Omental fat pad (tissue), 3 donors: ENCODE measurements at regions not wholly inside any gene's neighbourhood (a gene's known extent, or its start where the extent isn't known, plus 50 kb on each side); places are given as distances from the start of the nearest gene placed in this dataset.
"Not testable (repeated sequence)": the region's sequence is repeated elsewhere in the genome, so short reads cannot be mapped to it uniquely, and the experiment has no call there.

Source experiments
- ATAC-seq: fragments of 150-250 bp; one replicate; pipeline ENCODE4 v1.9.1; 2016; ENCODE audit warnings: mild to moderate bottlenecking, moderate library complexity; ENCODE audit not compliant: low FRiP score
- DNase-seq: peaks from one replicate; pipeline ENCODE4 v3.0.0-alpha.2; 2019; ENCODE audit warnings: low spot score
- TF ChIP-seq, protein P1 (sequence below), 3 donors: fragments of 450-650 bp; IDR thresholded peaks; one replicate each; pipeline ENCODE4 v1.5.1; 2016 to 2017; ENCODE audit warnings: antibody characterized with exemption in 3 of 3, mild to moderate bottlenecking in 3 of 3, moderate library complexity in 2 of 3

DNA sequence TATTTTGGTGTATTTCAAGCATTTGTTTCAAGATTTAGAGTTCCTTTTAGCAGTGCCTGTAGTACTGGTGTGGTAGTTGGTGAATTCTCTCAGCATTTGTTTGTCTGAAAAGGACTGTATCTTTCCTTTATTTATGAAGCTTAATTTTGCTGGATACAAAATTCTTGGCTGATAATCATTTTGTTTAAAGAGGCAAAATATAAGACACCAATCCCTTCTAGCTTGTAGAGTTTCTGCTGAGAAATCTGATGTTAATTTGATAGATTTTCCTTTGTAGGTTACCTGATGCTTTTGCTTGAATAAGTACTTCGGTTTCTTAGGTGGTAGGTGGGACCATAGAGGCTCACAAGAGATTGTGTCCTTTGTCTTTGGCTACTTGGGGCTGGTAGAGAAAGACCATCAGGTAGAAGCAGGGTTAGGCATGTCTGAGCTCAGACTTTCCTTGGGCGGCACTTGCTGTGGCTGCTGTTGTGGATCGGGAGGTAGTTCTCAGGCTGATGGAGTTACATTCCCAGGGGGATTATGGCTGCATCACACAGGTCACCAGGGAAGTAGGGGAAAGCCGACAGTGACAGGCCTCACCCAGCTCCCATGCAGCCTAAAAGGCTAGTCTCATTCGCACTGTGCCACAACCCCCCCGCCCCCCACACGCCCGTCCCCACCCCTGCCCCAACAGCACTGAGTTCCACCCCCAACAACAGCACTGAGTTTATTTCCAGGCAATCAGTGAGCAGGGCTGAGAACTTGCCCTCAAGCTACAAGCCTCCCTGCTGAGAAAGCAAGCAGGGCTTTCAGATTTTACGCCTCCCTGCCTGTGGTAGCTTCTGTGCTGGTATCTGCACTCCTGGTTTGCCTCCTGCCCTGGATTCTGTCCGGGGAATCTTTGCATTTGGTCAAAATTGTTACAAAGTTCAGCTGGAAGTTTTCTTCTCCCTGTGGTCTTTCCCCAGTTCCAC lies 127.1 kb upstream of the GLRA1 start:
- ATAC-seq, result no peak

DNA sequence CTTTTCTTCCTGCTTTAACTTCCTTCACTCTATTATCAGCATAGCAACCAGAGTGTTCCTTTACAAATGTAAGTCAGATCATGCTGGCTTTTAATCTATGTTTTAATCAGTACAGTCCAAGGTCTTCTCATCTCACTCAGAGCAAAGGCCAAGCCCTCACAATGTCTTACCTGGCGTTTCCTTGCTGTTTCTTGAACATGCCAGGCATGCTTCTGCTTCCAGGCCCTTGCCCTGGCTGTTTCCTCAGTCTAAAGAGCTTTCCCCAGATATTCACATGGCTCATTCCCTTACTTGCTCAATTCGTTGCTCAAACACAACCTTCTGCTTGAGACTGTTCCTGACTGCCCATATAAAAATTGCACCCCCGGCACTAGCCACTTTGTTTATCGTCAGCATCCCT lies 121.7 kb upstream of the GLRA1 start:
- TF ChIP-seq, protein P1, sequence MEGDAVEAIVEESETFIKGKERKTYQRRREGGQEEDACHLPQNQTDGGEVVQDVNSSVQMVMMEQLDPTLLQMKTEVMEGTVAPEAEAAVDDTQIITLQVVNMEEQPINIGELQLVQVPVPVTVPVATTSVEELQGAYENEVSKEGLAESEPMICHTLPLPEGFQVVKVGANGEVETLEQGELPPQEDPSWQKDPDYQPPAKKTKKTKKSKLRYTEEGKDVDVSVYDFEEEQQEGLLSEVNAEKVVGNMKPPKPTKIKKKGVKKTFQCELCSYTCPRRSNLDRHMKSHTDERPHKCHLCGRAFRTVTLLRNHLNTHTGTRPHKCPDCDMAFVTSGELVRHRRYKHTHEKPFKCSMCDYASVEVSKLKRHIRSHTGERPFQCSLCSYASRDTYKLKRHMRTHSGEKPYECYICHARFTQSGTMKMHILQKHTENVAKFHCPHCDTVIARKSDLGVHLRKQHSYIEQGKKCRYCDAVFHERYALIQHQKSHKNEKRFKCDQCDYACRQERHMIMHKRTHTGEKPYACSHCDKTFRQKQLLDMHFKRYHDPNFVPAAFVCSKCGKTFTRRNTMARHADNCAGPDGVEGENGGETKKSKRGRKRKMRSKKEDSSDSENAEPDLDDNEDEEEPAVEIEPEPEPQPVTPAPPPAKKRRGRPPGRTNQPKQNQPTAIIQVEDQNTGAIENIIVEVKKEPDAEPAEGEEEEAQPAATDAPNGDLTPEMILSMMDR (IDR thresholded peaks at IDR 0.05), result no peak
- no peak for DNase-seq
- no peak for ATAC-seq

More for the DNA sequence above, 127.1 kb upstream of the GLRA1 start:
- TF ChIP-seq, protein P1 (IDR thresholded peaks at IDR 0.05), result no peak
- no peak for DNase-seq

DNA sequence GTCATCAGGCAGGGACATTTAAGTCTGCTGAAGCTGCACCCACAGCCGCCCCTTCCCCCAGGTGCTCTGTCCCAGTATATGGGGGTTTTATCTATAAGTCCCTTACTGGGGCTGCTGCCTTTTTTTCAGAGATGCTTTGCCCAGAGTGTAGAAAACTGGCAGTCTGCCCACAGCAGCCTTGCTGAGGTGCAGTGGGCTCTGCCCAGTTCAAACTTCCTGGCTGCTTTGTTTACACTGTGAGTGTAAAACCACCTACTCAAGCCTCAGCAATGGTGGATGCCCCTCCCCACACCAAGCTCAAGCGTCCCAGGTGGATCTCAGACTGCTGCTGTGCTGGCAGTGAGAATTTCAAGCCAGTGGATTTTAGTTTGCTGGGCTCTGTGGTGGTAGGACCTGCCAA lies 114.2 kb upstream of the GLRA1 start:
- DNase-seq, ATAC-seq: not testable (repeated sequence)

DNA sequence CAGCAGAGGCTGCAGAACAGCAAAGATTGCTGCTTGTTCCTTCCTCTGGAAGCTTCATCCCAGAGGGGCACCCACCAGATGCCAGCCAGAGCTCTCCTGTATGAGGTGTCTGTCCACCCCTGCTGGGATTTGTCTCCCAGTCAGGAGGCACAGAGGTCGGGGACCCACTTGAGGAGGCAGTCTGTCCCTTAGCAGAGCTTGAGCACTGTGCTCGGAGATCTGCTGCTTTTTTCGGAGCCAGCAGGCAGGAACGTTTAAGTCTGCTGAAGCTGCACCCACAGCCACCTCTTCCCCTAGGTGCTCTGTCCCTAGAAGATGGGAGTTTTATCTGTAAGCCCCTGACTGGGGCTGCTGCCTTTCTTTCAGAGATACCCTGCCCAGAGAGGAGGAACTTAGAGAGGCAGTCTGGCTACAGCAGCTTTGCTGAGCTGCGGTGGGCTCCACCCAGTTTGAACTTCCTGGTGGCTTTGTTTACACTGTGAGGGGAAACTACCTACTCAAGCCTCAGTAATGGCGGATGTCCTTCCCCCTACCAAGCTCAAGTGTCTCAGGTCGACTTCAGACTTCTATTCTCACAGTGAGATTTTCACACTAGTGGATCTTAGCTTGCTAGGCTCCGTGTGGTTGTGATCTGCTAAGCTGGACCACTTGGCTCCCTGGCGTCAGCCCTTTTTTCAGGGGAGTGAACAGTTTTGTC lies 101.8 kb upstream of the GLRA1 start:
- not testable (repeated sequence) for DNase-seq

DNA sequence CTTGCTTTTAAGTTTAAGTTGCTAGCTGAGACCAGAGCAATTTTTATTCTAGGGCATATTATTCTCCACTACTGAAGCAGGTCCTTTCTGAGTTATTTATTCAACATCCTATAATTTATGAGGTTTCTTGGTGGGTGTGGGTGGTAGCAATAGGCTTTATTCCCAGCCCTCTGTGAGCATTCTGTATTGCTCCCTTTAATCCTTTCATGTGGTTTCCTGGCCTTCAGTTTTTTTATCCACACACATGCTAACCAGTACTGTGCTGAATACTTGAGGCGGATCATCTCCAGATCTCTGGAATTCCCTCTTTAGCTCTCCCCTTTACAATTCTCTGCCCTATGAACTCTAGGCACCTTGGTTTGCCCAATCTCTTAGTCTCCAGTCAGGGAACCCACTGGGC lies 91.8 kb upstream of the GLRA1 start:
- ATAC-seq (no peak), DNase-seq (no peak)
- TF ChIP-seq, protein P1 (IDR thresholded peaks at IDR 0.05), result no peak

More for the DNA sequence above, 101.8 kb upstream of the GLRA1 start:
- not testable (repeated sequence) for ATAC-seq

DNA sequence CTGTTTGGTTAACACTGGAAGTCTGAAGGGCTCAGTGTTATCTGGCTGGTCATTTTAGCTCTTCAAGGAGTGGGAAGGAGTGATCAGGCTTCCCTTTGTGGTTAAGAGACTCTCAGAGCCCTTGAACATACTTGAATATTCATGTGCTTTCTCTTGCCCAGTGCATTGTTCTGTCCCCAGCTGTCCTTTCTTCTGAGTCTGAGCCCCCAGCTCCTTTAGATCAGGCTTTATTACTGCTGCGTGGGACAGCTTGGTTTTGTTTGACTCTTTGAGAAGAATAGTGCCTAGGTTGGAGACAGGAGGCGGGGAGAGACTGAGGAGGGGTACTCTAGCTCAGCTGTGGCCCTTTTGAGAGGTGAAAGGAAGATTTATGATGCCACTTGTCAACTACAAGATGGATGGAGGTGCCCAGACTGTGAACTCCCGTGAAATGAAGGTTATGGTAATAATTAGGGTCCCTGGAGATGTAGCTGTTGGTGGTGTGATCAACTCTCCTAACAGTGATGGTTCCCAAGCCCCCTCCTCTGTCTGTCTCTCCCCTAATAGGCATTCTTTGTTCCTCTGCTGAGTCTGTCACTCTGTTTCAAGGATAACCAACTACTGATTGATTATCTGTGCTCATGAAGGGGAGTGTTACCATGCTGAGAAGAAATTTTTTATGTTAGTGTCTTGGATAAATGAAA lies 83.1 kb upstream of the GLRA1 start:
- no peak for DNase-seq

DNA sequence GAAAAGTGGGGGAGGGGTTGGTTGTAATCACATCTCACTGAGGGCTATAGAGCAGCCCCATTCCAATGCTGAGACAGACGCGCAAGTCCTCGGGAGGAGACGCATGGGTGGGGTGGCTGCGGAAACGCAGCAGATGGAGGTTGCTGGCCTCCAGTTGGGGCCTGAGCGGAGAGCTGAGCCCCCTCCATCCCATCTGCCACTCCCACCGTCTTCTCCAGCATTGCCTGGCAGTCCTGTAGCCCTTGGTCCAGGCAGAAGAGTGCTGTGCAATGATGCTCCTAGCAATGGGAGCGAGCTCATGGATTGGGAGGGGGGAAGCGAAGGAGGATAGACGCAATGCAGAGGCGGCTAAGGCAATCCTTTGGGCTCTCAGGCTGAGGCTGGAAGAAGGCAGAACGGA lies 79.4 kb upstream of the GLRA1 start:
- DNase-seq (no peak), ATAC-seq (no peak)
- TF ChIP-seq, protein P1 (IDR thresholded peaks at IDR 0.05), result no peak

More for the DNA sequence above, 83.1 kb upstream of the GLRA1 start:
- ATAC-seq, result no peak
- TF ChIP-seq, protein P1 (IDR thresholded peaks at IDR 0.05), result no peak
